ENCODE measurements at regions not wholly inside any gene's neighbourhood (a gene's known extent, or its start where the extent isn't known, plus 50 kb on each side); places are given as distances from the start of the nearest gene placed in this dataset.

DNA sequence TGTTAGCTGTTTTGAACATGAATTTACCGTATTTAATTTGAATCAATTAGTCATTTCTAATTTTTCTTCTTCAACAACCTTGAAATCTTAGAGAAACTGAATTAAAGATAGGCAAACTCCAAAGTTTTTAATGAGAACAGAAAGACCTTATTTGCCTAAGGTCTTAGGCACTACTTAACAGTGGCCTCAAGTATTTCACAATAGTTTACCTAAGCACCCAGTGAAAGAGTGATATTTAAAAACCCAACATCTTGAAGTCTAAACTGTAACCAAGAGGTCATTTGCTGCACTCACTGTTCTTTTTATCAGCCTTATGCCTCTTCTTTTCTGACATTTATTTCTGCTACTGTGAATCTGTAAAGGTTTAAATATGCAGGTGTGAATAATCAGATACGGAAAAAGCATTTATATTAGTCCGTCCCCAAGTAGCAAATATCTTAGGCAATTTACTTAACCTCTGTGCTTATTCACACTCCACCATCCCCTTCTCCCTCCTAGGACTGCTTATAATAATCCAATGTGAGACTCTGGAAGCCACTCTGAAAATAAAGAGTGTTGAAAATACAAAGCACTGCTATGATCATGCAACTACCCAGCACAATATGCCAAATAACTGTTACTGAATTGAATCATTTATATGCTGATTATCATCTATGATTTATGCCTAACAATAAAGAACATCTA lies 105.7 kb downstream of the ELAPOR2 start:
- Histone ChIP-seq H3K4me3 (no peak overlapping the region), H3K36me3 (replicated peaks in 1 of 2) (no peaks in the 10 kb centered on the region), H3K27ac (no peak overlapping the region), H3K4me1 (replicated peaks in 1 of 2) (peaks cover 4 to 19% of the 10 kb centered on the region in 2 donors), H3K9me3 (replicated peaks in 1 of 3) (no peaks in the 10 kb centered on the region), H3K27me3 (no peaks in the 10 kb centered on the region)
- DNase-seq, result no peak
- WGBS, 4 donors, result 41 to 61% (median 54%) methylated on average over 3 of the region's 3 CpGs
- intact Hi-C loops (cut with DNase I), result no loop called here
- TF ChIP-seq, protein P1, sequence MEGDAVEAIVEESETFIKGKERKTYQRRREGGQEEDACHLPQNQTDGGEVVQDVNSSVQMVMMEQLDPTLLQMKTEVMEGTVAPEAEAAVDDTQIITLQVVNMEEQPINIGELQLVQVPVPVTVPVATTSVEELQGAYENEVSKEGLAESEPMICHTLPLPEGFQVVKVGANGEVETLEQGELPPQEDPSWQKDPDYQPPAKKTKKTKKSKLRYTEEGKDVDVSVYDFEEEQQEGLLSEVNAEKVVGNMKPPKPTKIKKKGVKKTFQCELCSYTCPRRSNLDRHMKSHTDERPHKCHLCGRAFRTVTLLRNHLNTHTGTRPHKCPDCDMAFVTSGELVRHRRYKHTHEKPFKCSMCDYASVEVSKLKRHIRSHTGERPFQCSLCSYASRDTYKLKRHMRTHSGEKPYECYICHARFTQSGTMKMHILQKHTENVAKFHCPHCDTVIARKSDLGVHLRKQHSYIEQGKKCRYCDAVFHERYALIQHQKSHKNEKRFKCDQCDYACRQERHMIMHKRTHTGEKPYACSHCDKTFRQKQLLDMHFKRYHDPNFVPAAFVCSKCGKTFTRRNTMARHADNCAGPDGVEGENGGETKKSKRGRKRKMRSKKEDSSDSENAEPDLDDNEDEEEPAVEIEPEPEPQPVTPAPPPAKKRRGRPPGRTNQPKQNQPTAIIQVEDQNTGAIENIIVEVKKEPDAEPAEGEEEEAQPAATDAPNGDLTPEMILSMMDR (IDR thresholded peaks at IDR 0.05), result no peak
- TF ChIP-seq POLR2A (IDR thresholded peaks at IDR 0.05), result no peak

DNA sequence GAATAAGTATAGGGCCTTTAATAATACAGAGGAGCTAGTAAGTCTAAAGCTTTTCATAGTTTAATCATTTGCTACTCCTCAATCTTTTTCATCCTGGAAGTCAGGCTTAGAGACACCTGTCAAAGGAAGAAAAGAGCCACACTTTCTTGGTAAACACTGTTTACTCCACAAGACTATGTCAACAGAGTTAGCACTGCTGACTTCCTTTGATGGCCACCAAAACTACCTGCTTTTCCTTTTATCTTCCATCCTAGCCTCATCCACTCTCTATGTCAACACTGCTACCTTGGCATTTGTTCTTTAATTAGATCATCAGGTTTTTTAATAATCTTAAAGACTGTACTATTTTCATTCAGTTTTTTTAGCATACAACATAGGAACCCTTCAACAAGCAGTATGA lies 106.2 kb downstream of the ELAPOR2 start:
- H3K4me3 ChIP-seq, result no peak overlapping the region
- H3K27ac ChIP-seq, result no peak overlapping the region
- DNase-seq, result no peak
- no peaks in the 10 kb centered on the region for H3K27me3 ChIP-seq
- no peaks in the 10 kb centered on the region for H3K36me3 ChIP-seq (replicated peaks in 1 of 2)
- intact Hi-C loops (cut with DNase I), result no loop called here
- TF ChIP-seq, protein P1 (IDR thresholded peaks at IDR 0.05), result no peak
- H3K9me3 ChIP-seq (replicated peaks in 1 of 3), result no peaks in the 10 kb centered on the region
- peaks cover 4 to 19% of the 10 kb centered on the region in 2 donors for H3K4me1 ChIP-seq (replicated peaks in 1 of 2)

DNA sequence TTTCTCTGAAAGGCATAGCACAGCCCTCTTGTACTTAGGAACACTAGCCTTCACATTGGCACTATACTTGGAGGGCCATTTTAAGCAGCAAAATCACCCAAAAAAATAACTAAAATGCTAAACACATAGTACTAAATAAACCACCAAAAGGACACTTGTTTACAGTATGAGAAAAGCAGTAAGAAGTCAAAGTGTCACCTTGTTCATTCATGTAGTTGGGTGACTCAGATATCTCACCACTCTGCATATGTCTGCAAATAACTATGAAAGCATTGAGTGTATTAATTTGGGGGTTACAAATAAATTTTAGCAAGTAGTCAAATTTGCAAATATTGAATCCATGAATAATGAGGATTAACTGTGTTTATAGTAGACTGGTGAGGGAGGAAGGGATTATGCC lies 107.6 kb downstream of the ELAPOR2 start:
- TF ChIP-seq POLR2A (IDR thresholded peaks at IDR 0.05), result no peak
- TF ChIP-seq, protein P1 (IDR thresholded peaks at IDR 0.05), result no peak
- Histone ChIP-seq H3K27ac (no peak overlapping the region), H3K4me1 (replicated peaks in 1 of 2) (peaks cover 4 to 19% of the 10 kb centered on the region in 2 donors), H3K36me3 (replicated peaks in 1 of 2) (no peaks in the 10 kb centered on the region), H3K9me3 (replicated peaks in 1 of 3) (no peaks in the 10 kb centered on the region), H3K27me3 (no peaks in the 10 kb centered on the region), H3K4me3 (no peak overlapping the region)
- intact Hi-C loops (cut with DNase I), result no loop called here
- DNase-seq, result no peak

DNA sequence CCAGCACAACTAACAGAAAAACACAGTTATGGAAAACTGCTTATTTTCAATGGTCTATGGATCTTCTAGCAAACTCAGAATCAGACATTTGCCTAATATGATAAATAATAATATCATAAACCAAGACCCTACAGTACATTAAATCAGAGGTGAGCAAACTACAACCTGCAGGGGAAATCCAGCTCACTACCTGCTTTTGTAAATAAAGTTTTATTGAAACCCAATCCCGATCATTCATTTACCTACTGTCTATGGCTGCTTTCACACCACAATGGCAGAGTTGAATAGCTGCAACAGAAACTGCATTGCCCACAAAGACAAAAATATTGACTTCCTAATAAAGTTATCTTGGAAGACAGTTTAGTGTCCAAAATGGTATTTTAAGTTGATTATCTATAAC lies 108.5 kb downstream of the ELAPOR2 start:
- H3K4me1 ChIP-seq (replicated peaks in 1 of 2), result peaks cover 4 to 14% of the 10 kb centered on the region in 2 donors
- WGBS, 4 donors, result 83 to 100% (median 90%) methylated on average over 1 of the region's 1 CpG
- H3K9me3 ChIP-seq (replicated peaks in 1 of 3), result no peaks in the 10 kb centered on the region
- TF ChIP-seq, protein P1 (IDR thresholded peaks at IDR 0.05), result no peak
- TF ChIP-seq POLR2A (IDR thresholded peaks at IDR 0.05), result no peak
- intact Hi-C loops (cut with DNase I), result no loop called here
- no peaks in the 10 kb centered on the region for H3K36me3 ChIP-seq (replicated peaks in 1 of 2)
- no peaks in the 10 kb centered on the region for H3K27me3 ChIP-seq
- no peak overlapping the region for H3K4me3 ChIP-seq
- H3K27ac ChIP-seq, result no peak overlapping the region
- no peak for DNase-seq

Data from adrenal gland (tissue), 9 donors.